Progenitor cell of endocrine pancreas (in vitro differentiated cells): ENCODE measurements at regions not wholly inside any gene's neighbourhood (a gene's known extent, or its start where the extent isn't known, plus 50 kb on each side); places are given as distances from the start of the nearest gene placed in this dataset.
"Not testable (repeated sequence)": the region's sequence is repeated elsewhere in the genome, so short reads cannot be mapped to it uniquely, and the experiment has no call there.

Experiments used
- DNase-seq: peaks from one replicate; pipeline ENCODE4 v3.0.0; 2021; ENCODE audit warnings: low spot score; ENCODE audit not compliant: unreplicated experiment
- H3K27ac Mint-ChIP-seq: 2 replicates; pipeline ENCODE4 v1.8.0; 2021; ENCODE audit warnings: mild to moderate bottlenecking, moderate library complexity, mixed read lengths
- H3K27me3 Mint-ChIP-seq: 2 replicates; pipeline ENCODE4 v1.8.0; 2021; ENCODE audit warnings: mixed read lengths
- H3K36me3 Mint-ChIP-seq: 2 replicates; pipeline ENCODE4 v1.8.0; 2022; ENCODE audit warnings: mixed read lengths; ENCODE audit not compliant: insufficient read depth
- H3K4me1 Mint-ChIP-seq: 2 replicates; pipeline ENCODE4 v1.8.0; 2021; ENCODE audit warnings: low read depth, mixed read lengths
- H3K4me3 Mint-ChIP-seq: 2 replicates; pipeline ENCODE4 v1.8.0; 2021; ENCODE audit warnings: low read depth, mild to moderate bottlenecking, moderate library complexity, mixed read lengths
- H3K9me3 Mint-ChIP-seq: 2 replicates; pipeline ENCODE4 v1.8.0; 2021; ENCODE audit warnings: low read depth, mixed read lengths
- TF ChIP-seq, protein P1 (sequence below): fragments of 200-600 bp; sonication (generic); IDR thresholded peaks from one replicate; pipeline ENCODE4 v1.5.0; 2021; ENCODE audit warnings: antibody characterized with exemption, mild to moderate bottlenecking; ENCODE audit not compliant: unreplicated experiment

DNA sequence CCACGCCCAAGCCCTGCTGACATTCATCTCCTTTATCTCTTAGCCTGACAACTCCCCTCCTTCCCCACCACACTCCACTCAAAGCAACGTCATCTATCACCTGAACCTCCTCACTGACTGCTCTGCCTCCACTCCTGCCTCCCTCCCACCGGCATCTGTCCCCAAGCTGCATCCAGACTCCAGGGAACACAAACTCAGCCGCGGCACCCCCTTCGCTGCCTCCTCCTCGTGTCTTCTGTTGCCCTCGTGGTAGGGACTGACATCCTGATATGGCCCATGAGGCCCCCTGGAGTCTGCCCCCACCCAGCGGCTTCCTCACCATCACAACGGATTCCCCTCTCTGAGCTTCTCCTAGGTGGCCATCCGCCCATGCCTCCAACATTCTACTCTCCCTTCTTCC, 101.0 kb upstream of the TAS2R1 start:
- TF ChIP-seq, protein P1, sequence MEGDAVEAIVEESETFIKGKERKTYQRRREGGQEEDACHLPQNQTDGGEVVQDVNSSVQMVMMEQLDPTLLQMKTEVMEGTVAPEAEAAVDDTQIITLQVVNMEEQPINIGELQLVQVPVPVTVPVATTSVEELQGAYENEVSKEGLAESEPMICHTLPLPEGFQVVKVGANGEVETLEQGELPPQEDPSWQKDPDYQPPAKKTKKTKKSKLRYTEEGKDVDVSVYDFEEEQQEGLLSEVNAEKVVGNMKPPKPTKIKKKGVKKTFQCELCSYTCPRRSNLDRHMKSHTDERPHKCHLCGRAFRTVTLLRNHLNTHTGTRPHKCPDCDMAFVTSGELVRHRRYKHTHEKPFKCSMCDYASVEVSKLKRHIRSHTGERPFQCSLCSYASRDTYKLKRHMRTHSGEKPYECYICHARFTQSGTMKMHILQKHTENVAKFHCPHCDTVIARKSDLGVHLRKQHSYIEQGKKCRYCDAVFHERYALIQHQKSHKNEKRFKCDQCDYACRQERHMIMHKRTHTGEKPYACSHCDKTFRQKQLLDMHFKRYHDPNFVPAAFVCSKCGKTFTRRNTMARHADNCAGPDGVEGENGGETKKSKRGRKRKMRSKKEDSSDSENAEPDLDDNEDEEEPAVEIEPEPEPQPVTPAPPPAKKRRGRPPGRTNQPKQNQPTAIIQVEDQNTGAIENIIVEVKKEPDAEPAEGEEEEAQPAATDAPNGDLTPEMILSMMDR = no peak
- Mint-ChIP-seq H3K27ac (no peak overlapping the region), H3K4me3 (no peak overlapping the region), H3K36me3 (no peaks in the 10 kb centered on the region), H3K27me3 (no peaks in the 10 kb centered on the region), H3K9me3 (no peaks in the 10 kb centered on the region), H3K4me1 (peaks cover 4% of the 10 kb centered on the region)
- no peak for DNase-seq

DNA sequence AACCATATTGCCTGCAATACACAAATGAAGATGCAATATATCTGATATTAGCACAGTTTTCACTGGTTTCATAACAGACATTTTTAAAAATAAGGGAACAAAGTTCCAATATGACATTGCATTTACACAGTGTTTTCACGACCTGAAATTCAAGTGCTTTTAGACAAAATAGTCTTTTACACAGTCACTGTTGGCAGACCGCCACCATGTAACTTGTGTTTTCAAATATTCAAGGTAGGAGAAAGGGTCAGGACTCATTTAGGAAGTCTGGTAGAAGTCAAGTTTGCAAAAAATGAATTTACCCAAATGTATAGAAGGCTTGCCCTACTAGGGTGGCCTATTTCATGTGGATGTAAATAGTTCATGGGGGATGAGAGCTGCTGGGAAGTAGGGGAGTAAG, 98.1 kb upstream of the TAS2R1 start:
- peaks cover 4% of the 10 kb centered on the region for H3K4me1 Mint-ChIP-seq
- H3K27ac Mint-ChIP-seq = no peak overlapping the region
- no peaks in the 10 kb centered on the region for H3K36me3 Mint-ChIP-seq
- H3K27me3 Mint-ChIP-seq = no peaks in the 10 kb centered on the region
- TF ChIP-seq, protein P1 = no peak
- H3K9me3 Mint-ChIP-seq = no peaks in the 10 kb centered on the region
- H3K4me3 Mint-ChIP-seq = no peak overlapping the region
- no peak for DNase-seq

DNA sequence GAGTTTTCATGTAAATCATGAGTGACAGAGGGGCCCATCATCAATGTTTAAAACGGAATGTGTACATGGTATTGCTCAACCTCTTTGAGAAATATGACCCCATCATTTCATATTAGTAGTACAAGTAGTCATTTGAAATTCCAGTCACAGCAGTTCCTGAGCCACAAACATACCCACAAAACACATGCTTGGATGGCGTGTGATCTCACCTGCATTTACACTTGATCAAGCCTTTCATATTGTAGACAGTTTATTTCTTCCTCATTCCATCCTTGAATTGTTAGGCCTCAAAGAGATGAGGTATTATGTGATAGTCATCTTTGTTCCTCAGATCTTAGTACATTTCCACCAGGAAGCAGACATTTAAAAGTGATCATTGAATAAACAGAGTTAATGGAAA, 96.8 kb upstream of the TAS2R1 start:
- H3K36me3 Mint-ChIP-seq = no peaks in the 10 kb centered on the region
- H3K9me3 Mint-ChIP-seq = no peaks in the 10 kb centered on the region
- no peak for DNase-seq
- no peaks in the 10 kb centered on the region for H3K27me3 Mint-ChIP-seq
- H3K27ac Mint-ChIP-seq = no peak overlapping the region
- H3K4me3 Mint-ChIP-seq = no peak overlapping the region
- TF ChIP-seq, protein P1 = no peak
- H3K4me1 Mint-ChIP-seq = peaks cover 4% of the 10 kb centered on the region

DNA sequence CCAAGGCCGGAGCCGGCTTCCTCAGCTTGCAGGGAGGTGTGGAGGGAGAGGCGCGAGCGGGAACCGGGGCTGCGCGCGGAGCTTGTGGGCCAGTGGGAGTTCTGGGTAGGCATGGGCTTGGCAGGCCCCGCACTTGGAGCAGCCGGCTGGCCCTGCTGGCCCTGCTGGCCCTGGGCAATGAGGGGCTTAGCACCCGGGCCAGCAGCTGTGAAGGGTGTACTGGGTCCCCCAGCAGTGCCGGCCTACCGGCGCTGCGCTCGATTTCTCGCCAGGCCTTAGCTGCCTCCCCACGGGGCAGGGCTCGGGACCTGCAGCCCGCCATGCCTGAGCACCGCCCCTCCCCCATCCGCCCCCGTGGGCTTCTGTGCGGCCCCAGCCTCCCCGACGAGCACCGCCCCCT, 95.1 kb upstream of the TAS2R1 start:
- H3K36me3 Mint-ChIP-seq, H3K9me3 Mint-ChIP-seq, H3K27me3 Mint-ChIP-seq, H3K27ac Mint-ChIP-seq, H3K4me3 Mint-ChIP-seq, H3K4me1 Mint-ChIP-seq, DNase-seq: not testable (repeated sequence)

DNA sequence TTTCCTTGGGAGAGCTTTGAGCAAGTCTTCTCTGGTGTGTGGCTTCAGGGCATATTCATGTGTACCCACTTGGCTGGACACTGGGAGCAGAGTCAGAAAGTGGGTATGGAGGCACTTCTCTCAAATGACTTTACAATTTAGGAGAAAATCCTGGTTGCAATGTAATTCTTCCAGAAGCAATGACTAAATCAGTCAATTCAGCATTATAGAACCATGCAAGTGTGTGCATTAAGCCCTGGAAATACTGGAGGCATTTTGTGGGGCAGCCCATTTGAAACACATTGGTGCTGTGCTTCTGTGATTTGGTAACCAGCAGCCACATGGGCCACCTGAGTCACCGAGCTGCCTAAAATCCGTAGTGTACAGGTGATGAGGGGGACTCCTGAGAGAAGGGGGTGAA, 94.6 kb upstream of the TAS2R1 start:
- TF ChIP-seq, protein P1 = no peak
- DNase-seq = no peak
- H3K27ac Mint-ChIP-seq = no peak overlapping the region
- no peak overlapping the region for H3K4me3 Mint-ChIP-seq
- no peaks in the 10 kb centered on the region for H3K36me3 Mint-ChIP-seq
- no peaks in the 10 kb centered on the region for H3K27me3 Mint-ChIP-seq
- no peaks in the 10 kb centered on the region for H3K9me3 Mint-ChIP-seq
- no peaks in the 10 kb centered on the region for H3K4me1 Mint-ChIP-seq

DNA sequence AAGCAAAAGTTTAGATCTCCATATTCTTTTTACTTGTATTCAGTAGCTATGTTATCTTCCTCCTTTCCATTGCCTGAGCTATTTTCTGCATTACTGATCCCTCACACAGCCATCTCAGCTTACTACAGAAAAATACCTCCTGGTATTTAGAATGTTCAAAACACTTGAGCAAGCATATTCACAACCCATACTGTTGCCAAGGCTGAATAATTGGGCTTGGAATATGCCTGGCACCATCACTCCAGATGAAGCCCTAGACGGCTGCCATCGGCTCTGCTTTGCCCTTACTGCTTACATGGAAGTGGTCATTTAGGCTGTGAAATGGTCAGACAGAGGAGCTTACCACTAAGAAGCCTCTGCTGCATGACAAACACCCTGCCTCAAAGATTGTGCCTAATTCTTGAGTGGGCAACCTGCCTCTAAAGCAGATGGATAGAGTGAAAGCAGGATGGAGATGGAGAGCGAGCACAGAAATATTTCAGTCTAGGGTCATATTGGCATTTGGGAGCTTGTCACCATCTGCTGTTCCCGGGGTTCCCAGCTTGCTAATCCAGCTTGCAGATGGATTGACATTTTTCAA, 92.5 kb upstream of the TAS2R1 start:
- no peaks in the 10 kb centered on the region for H3K9me3 Mint-ChIP-seq
- no peaks in the 10 kb centered on the region for H3K4me1 Mint-ChIP-seq
- no peak for DNase-seq
- H3K36me3 Mint-ChIP-seq = no peaks in the 10 kb centered on the region
- H3K4me3 Mint-ChIP-seq = no peak overlapping the region
- H3K27ac Mint-ChIP-seq = no peak overlapping the region
- TF ChIP-seq, protein P1 = no peak
- H3K27me3 Mint-ChIP-seq = no peaks in the 10 kb centered on the region
